GM04504 (cell line): ENCODE measurements at regions not wholly inside any gene's neighbourhood (a gene's known extent, or its start where the extent isn't known, plus 50 kb on each side); places are given as distances from the start of the nearest gene placed in this dataset.
"Not testable (repeated sequence)": the region's sequence is repeated elsewhere in the genome, so short reads cannot be mapped to it uniquely, and the experiment has no call there.

ENCODE experiments used
- DNase-seq: peaks from one replicate; pipeline ENCODE4 v3.0.0-alpha.2; 2012; ENCODE audit warnings: low read depth

- DNase-seq: not testable (repeated sequence)
Observed at GRCh38 chrX:67213686-67214085, 330.1 kb upstream of the AR start.

GRCh38 chrX:67207912-67208311 is 335.9 kb upstream of the AR start:
- no peak for DNase-seq

GRCh38 chrX:67159437-67159836 is 384.4 kb upstream of the AR start:
- no peak for DNase-seq

- no peak for DNase-seq
Observed at GRCh38 chrX:67114635-67115034, 429.2 kb upstream of the AR start.

- no peak for DNase-seq
Observed at GRCh38 chrX:67105758-67106116, 438.1 kb upstream of the AR start.

GRCh38 chrX:67104982-67105757 is 438.7 kb upstream of the AR start:
- DNase-seq: no peak

GRCh38 chrX:67100031-67100884 is 443.6 kb upstream of the AR start:
- DNase-seq: no peak

- DNase-seq: no peak
Observed at GRCh38 chrX:67094061-67094460, 449.8 kb upstream of the AR start.

GRCh38 chrX:67050760-67051159 is 411.9 kb upstream of the EDA2R start:
- DNase-seq: no peak

- no peak for DNase-seq
Observed at GRCh38 chrX:67044866-67045265, 406.0 kb upstream of the EDA2R start.

GRCh38 chrX:67044029-67044653 is 405.3 kb upstream of the EDA2R start:
- DNase-seq: no peak

- no peak for DNase-seq
Observed at GRCh38 chrX:67004451-67004850, 365.6 kb upstream of the EDA2R start.

- DNase-seq: no peak
Observed at GRCh38 chrX:66994729-66995128, 355.9 kb upstream of the EDA2R start.

GRCh38 chrX:66992077-66992476 is 353.2 kb upstream of the EDA2R start:
- not testable (repeated sequence) for DNase-seq

- no peak for DNase-seq
Observed at GRCh38 chrX:66988331-66988730, 349.5 kb upstream of the EDA2R start.

GRCh38 chrX:66961665-66962064 is 322.8 kb upstream of the EDA2R start:
- no peak for DNase-seq

- DNase-seq: no peak
Observed at GRCh38 chrX:66931713-66932112, 292.8 kb upstream of the EDA2R start.

GRCh38 chrX:66930516-66930915 is 291.6 kb upstream of the EDA2R start:
- DNase-seq: not testable (repeated sequence)

- no peak for DNase-seq
Observed at GRCh38 chrX:66920296-66920695, 281.4 kb upstream of the EDA2R start.

GRCh38 chrX:66919280-66919832 is 280.5 kb upstream of the EDA2R start:
- DNase-seq: no peak

- no peak for DNase-seq
Observed at GRCh38 chrX:66918511-66918910, 279.6 kb upstream of the EDA2R start.

GRCh38 chrX:66915893-66916292 is 277.0 kb upstream of the EDA2R start:
- no peak for DNase-seq

- DNase-seq: no peak
Observed at GRCh38 chrX:66914080-66914479, 275.2 kb upstream of the EDA2R start.
